Dedifferentiated amniotic fluid mesenchymal stem cell (primary cell): ENCODE measurements at regions not wholly inside any gene's neighbourhood (a gene's known extent, or its start where the extent isn't known, plus 50 kb on each side); places are given as distances from the start of the nearest gene placed in this dataset.

Experiments
- DNase-seq: peaks from one replicate; pipeline ENCODE4 v3.0.0-alpha.2; 2016; ENCODE audit errors: extremely low spot score

- DNase-seq: no peak
Measured at GRCh38 chr1:168631671-168632400, 55.4 kb downstream of the XCL1 start.

DNA sequence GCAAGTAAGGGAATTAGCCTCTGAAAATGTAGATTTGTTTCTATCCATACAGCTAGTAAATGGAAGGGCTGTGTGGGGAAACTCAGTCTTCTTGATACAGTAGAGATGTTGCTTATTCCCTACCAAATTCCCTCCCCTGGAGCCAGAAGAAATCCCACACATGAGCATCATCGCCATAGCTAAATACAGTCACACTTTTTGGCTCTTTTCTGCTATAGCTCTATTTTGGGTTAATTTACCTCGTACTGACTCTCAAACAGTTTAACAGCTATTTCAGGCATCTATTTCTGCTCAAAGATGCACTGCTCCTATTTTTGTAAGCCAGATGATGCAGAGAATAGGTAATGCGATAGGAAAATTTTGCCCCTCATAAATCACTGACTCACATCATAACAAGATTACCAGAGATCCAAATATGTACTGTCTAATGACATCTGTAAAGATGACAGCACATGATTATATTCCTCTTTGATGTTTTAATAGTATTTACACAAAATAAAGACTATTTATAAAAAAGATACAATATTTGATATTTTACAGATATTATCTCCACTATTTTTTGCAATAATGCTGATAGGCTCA lies 58.6 kb downstream of the XCL1 start:
- DNase-seq: no peak

DNA sequence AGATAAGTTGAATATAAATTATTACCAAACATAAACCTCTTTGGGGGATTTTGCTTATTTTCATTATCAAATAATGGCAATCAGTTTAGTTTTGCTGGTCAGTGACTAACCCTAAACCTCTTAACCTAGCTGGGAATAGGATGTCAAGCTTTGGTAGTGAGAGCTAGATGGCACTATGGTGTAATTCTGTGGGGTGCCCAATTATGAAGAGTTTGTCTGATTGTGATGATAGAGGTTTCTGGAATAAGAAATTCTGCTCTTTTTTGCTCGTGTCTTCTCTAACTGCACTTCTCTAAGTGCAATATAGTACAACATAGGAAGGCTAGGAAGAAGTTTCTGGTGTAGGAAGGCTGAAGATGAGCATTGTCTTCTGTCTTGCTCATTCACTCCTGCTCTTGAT lies 59.8 kb downstream of the XCL1 start:
- DNase-seq: no peak

- DNase-seq: peak; percentile 40
Measured at GRCh38 chr1:168636642-168637111, 60.3 kb downstream of the XCL1 start.

- no peak for DNase-seq
Measured at GRCh38 chr1:168637350-168637991, 61.1 kb downstream of the XCL1 start.

GRCh38 chr1:168638884-168639283 lies 62.5 kb downstream of the XCL1 start:
- DNase-seq: no peak

GRCh38 chr1:168640182-168640581 lies 63.8 kb downstream of the XCL1 start:
- DNase-seq: no peak

DNA sequence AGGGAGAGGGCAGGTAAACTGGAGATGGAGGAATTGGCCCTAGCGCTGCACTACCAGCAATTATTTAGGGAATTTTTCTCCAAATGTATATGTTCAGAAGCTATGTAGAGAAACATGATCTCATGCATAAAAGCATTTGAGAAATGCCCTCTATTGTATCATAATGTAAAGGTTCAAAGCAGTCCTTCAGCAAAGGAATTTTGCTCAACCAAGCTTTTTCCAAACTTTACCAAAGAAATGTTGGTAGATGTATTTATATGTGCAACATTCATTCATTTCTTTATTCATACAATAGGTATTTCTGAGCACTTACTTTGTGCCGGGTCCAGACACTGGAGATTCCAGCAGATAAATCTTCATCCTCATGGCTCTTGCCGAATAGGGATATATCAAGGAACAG lies 64.4 kb downstream of the XCL1 start:
- DNase-seq: no peak

DNA sequence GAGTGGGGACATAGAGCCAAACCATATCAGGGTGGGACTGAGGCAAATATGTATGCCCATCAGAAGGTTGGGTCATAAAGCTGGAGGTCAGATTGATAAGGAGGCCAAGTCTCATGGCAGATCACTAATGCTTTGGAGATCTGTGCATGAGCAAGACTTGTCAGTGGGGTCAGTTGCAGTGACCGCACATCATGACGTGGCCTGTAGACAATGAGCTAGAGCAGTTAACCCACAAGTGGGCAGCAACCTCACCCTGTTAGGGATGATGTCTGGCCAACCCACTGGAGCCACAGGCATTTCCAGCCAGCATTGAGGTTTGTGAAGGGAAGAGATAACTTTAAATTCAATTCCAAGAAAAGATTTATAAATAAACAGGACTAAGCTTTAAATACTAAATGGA lies 66.7 kb downstream of the XCL1 start:
- no peak for DNase-seq
